T-helper 1 cell treated with Interleukin-12 subunit alpha and Interleukin-12 subunit beta and Interleukin-4 antibody, amounts not matched to agents 30 μg/mL and 1 μg/mL, for 36 hours (primary cell): ENCODE measurements at regions not wholly inside any gene's neighbourhood (a gene's known extent, or its start where the extent isn't known, plus 50 kb on each side); places are given as distances from the start of the nearest gene placed in this dataset.

ENCODE experiments used
- H3K27ac Mint-ChIP-seq: one replicate; pipeline ENCODE4 v1.8.0; 2021; ENCODE audit warnings: mild to moderate bottlenecking, mixed read lengths
- H3K27me3 Mint-ChIP-seq: one replicate; pipeline ENCODE4 v1.8.0; 2021; ENCODE audit warnings: low read depth, mixed read lengths
- H3K36me3 Mint-ChIP-seq: one replicate; pipeline ENCODE4 v1.8.0; 2021; ENCODE audit warnings: low read depth, mixed read lengths
- H3K4me1 Mint-ChIP-seq: one replicate; pipeline ENCODE4 v1.8.0; 2021; ENCODE audit warnings: low read depth, mixed read lengths
- H3K4me3 Mint-ChIP-seq: one replicate; pipeline ENCODE4 v1.8.0; 2021; ENCODE audit warnings: mild to moderate bottlenecking, moderate library complexity, mixed read lengths
- H3K9me3 Mint-ChIP-seq: one replicate; pipeline ENCODE4 v1.8.0; 2021; ENCODE audit warnings: mixed read lengths

DNA sequence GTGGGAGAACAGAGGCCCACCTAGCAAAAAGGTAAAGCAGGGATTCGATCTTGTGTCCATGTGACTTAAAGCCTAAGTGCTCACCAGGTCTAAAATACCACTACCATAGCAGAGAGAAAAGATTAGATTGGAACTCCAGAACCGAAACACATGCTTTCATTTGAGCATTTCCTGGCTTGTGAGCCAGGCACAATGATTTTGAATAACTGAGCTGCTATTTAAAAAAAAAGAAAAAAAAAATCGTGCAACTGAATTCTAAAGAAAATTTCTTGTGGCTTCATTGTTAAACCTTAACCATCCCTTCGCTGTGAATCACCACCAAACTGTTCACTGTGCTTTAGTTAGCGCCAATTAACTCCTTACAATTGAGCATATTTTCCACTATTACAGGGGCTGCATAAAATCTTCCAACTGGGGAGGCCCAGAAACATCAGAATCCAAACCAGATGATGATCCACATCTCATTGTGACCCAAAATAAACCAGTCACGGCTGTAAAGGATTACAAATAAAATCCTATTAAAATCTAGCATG lies 366.4 kb upstream of the ERCC4 start:
- Mint-ChIP-seq H3K27me3 (no peaks in the 10 kb centered on the region), H3K4me1 (no peaks in the 10 kb centered on the region), H3K27ac (no peak overlapping the region), H3K4me3 (no peak overlapping the region), H3K9me3 (peaks cover 12% of the 10 kb centered on the region), H3K36me3 (no peaks in the 10 kb centered on the region)

DNA sequence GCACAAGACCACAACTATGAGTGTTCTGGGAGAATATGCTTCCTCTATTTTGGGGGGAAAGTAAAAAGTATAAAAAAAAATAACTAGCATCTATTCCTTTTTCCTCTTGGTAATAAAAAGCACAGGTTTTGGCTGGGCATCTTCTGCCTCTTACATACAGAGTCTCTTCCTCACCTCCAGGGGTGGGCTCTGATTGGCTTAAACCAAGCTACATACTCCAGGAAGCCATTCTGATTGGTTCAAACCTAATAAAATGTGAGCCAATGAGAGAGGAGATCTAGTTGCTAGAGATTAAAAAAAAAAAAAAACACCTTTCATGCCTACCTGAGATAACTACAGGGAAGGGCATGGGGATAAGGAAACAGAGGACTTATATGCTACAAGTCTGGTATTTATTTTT lies 365.9 kb upstream of the ERCC4 start:
- Mint-ChIP-seq H3K4me1 (no peaks in the 10 kb centered on the region), H3K27me3 (no peaks in the 10 kb centered on the region), H3K4me3 (no peak overlapping the region), H3K27ac (no peak overlapping the region), H3K9me3 (peaks cover 12% of the 10 kb centered on the region), H3K36me3 (no peaks in the 10 kb centered on the region)

DNA sequence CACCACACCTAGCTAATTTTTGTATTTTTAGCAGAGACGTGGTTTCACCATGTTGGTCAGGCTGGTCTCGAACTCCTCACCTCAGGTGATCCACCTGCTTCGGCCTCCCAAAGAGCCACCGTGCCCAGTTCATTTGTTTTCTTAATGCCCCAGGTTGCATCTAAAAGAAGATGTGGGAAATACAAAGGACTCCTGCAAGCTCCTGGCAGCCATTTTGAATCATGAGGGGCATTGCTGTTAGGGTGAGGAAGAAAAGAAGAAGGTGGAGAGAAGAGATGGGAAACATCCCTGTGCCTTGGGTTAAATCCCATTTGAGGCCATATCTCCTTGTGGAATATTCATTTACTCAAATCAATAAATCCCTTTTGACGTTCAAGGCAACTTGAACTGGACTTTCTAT lies 365.3 kb upstream of the ERCC4 start:
- Mint-ChIP-seq H3K27me3 (no peaks in the 10 kb centered on the region), H3K27ac (no peak overlapping the region), H3K9me3 (peaks cover 12% of the 10 kb centered on the region), H3K4me3 (no peak overlapping the region), H3K4me1 (no peaks in the 10 kb centered on the region), H3K36me3 (no peaks in the 10 kb centered on the region)

GRCh38 chr16:13557418-13557817 lies 362.5 kb upstream of the ERCC4 start:
- Mint-ChIP-seq H3K36me3 (no peaks in the 10 kb centered on the region), H3K9me3 (peaks cover 21% of the 10 kb centered on the region), H3K27me3 (no peaks in the 10 kb centered on the region), H3K27ac (no peak overlapping the region), H3K4me3 (no peak overlapping the region), H3K4me1 (no peaks in the 10 kb centered on the region)

- H3K9me3 Mint-ChIP-seq: peaks cover 24% of the 10 kb centered on the region
- no peak overlapping the region for H3K4me3 Mint-ChIP-seq
- no peaks in the 10 kb centered on the region for H3K27me3 Mint-ChIP-seq
- no peaks in the 10 kb centered on the region for H3K36me3 Mint-ChIP-seq
- H3K27ac Mint-ChIP-seq: no peak overlapping the region
- no peaks in the 10 kb centered on the region for H3K4me1 Mint-ChIP-seq
These were observed 361.2 kb upstream of the ERCC4 start for GRCh38 chr16:13558752-13559151.

- H3K9me3 Mint-ChIP-seq: peaks cover 33% of the 10 kb centered on the region
These were observed 360.3 kb upstream of the ERCC4 start for GRCh38 chr16:13559624-13560023.

GRCh38 chr16:13560151-13560550 lies 359.8 kb upstream of the ERCC4 start:
- no peaks in the 10 kb centered on the region for H3K4me1 Mint-ChIP-seq
- peaks cover 35% of the 10 kb centered on the region for H3K9me3 Mint-ChIP-seq
- H3K4me3 Mint-ChIP-seq: no peak overlapping the region
- no peak overlapping the region for H3K27ac Mint-ChIP-seq
- H3K27me3 Mint-ChIP-seq: no peaks in the 10 kb centered on the region
- no peaks in the 10 kb centered on the region for H3K36me3 Mint-ChIP-seq

More at GRCh38 chr16:13559624-13560023, 360.3 kb upstream of the ERCC4 start:
- Mint-ChIP-seq H3K4me1 (no peaks in the 10 kb centered on the region), H3K27me3 (no peaks in the 10 kb centered on the region), H3K4me3 (no peak overlapping the region), H3K27ac (no peak overlapping the region), H3K36me3 (no peaks in the 10 kb centered on the region)

GRCh38 chr16:13561291-13562070 lies 358.5 kb upstream of the ERCC4 start:
- Mint-ChIP-seq H3K9me3 (peaks cover 29% of the 10 kb centered on the region), H3K27me3 (no peaks in the 10 kb centered on the region), H3K27ac (no peak overlapping the region), H3K4me3 (no peak overlapping the region), H3K4me1 (no peaks in the 10 kb centered on the region), H3K36me3 (no peaks in the 10 kb centered on the region)

- no peaks in the 10 kb centered on the region for H3K36me3 Mint-ChIP-seq
These were observed 351.2 kb upstream of the ERCC4 start for GRCh38 chr16:13568803-13569202.

DNA sequence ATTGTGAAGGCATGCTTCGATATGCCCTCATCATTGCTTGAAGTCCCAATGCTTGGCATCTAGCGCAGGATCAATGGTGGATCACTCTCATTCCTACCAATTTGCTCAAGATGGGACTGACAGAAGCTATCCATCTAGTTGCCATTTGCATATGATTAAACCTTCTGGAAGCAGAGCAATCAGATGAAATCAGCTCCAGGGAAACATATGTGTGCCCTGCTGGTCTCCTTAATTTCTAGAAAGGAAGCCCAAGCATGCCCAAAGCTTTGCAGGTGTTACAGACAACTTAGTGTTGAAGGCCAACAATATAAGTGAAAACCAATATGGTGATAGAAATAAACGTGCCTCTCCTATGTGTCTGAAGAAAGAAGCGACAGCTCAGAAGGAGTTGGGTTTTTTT lies 350.0 kb upstream of the ERCC4 start:
- no peaks in the 10 kb centered on the region for H3K36me3 Mint-ChIP-seq
- H3K27me3 Mint-ChIP-seq: no peaks in the 10 kb centered on the region
- H3K9me3 Mint-ChIP-seq: no peaks in the 10 kb centered on the region
- no peak overlapping the region for H3K27ac Mint-ChIP-seq
- no peaks in the 10 kb centered on the region for H3K4me1 Mint-ChIP-seq
- no peak overlapping the region for H3K4me3 Mint-ChIP-seq

More at GRCh38 chr16:13568803-13569202, 351.2 kb upstream of the ERCC4 start:
- Mint-ChIP-seq H3K9me3 (peaks cover 10% of the 10 kb centered on the region), H3K4me3 (no peak overlapping the region), H3K27me3 (no peaks in the 10 kb centered on the region), H3K27ac (no peak overlapping the region), H3K4me1 (no peaks in the 10 kb centered on the region)

- no peaks in the 10 kb centered on the region for H3K9me3 Mint-ChIP-seq
- no peak overlapping the region for H3K4me3 Mint-ChIP-seq
- no peaks in the 10 kb centered on the region for H3K4me1 Mint-ChIP-seq
- no peaks in the 10 kb centered on the region for H3K36me3 Mint-ChIP-seq
- H3K27ac Mint-ChIP-seq: no peak overlapping the region
- no peaks in the 10 kb centered on the region for H3K27me3 Mint-ChIP-seq
These were observed 348.9 kb upstream of the ERCC4 start for GRCh38 chr16:13571036-13571435.

- no peaks in the 10 kb centered on the region for H3K9me3 Mint-ChIP-seq
- no peaks in the 10 kb centered on the region for H3K36me3 Mint-ChIP-seq
- no peaks in the 10 kb centered on the region for H3K4me1 Mint-ChIP-seq
- H3K27me3 Mint-ChIP-seq: no peaks in the 10 kb centered on the region
- H3K27ac Mint-ChIP-seq: no peak overlapping the region
- H3K4me3 Mint-ChIP-seq: no peak overlapping the region
These were observed 346.1 kb upstream of the ERCC4 start for GRCh38 chr16:13573903-13574302.

- Mint-ChIP-seq H3K27me3 (no peaks in the 10 kb centered on the region), H3K4me1 (no peaks in the 10 kb centered on the region), H3K4me3 (no peak overlapping the region), H3K9me3 (peaks cover 6% of the 10 kb centered on the region), H3K36me3 (no peaks in the 10 kb centered on the region), H3K27ac (no peak overlapping the region)
These were observed 333.9 kb upstream of the ERCC4 start for GRCh38 chr16:13586051-13586450.

DNA sequence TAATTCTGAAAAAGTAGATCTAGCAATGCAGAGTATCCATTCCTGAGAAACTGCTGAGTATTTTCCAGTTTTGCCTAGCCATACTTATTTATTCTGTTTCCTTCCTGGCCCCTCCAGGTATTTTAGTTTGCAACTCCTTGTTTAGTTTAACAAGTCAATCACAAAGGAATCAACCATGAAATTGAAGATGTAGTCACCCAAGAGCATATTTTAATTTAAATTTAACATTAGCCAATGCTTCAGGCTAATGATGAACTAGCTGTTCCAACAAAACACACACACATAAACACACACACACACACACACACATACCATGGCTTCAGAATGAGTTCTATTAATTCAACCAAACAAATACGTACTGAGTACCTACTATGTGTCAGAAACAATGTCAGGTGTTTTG lies 332.8 kb upstream of the ERCC4 start:
- Mint-ChIP-seq H3K4me1 (no peaks in the 10 kb centered on the region), H3K27me3 (no peaks in the 10 kb centered on the region), H3K9me3 (peaks cover 6% of the 10 kb centered on the region), H3K36me3 (no peaks in the 10 kb centered on the region), H3K27ac (no peak overlapping the region), H3K4me3 (no peak overlapping the region)

GRCh38 chr16:13594823-13595222 lies 325.1 kb upstream of the ERCC4 start:
- peaks cover 15% of the 10 kb centered on the region for H3K9me3 Mint-ChIP-seq
- no peak overlapping the region for H3K4me3 Mint-ChIP-seq
- H3K4me1 Mint-ChIP-seq: no peaks in the 10 kb centered on the region
- no peak overlapping the region for H3K27ac Mint-ChIP-seq
- no peaks in the 10 kb centered on the region for H3K27me3 Mint-ChIP-seq
- no peaks in the 10 kb centered on the region for H3K36me3 Mint-ChIP-seq
